ENCODE measurements at regions not wholly inside any gene's neighbourhood (a gene's known extent, or its start where the extent isn't known, plus 50 kb on each side); places are given as distances from the start of the nearest gene placed in this dataset.

DNA sequence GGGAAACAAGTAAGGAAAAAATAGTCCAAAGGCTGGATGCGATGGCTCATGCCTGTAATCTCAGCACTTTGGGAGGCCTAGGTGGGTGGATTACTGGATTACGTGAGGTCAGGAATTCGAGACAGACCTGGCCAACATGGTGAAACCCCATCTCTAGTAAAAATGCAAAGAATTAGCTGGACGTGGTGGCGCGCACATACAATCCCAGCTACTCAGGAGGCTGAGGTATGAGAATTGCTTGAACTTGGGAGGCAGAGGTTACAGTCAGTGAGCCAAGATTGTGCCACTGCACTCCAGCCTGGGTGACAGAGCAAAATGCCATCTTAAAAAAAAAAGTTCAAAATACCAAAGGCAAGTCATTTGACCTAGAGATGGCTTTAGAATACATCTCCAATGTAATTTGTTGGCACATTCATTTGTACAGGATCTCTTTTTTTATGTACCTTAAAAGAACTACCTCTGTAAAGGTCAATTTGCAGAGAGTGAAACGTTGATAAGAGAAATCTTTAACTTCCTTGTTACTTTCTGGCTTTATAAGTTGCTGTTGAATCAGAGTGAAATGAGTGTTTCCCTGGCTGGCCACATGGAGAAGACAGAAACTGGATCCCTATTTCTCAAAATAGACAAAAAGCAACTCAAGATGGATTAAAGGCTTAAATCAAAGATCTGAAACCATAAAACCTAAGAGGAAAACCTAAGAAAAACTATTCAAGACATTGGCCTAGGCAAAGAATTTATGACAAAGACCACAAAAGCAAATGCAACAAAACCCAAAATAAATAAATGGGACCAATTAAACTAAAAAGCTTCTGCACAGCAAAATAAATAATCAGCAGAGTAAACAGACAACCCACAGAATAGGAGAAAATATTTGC lies 260.7 kb downstream of the KLF6 start:
- Histone ChIP-seq H3K4me3 (ENCODE audit: low read length) (no peak overlapping the region), H3K4me1 (ENCODE audit: control insufficient read depth, low read depth, low read length) (no peaks in the 10 kb centered on the region), H3K9me3 (ENCODE audit: control insufficient read depth, low read depth, low read length) (no peaks in the 10 kb centered on the region), H3K27me3 (ENCODE audit: control insufficient read depth, insufficient read depth, low read length) (no peaks in the 10 kb centered on the region), H3K36me3 (ENCODE audit: control insufficient read depth, low read depth, low read length) (no peaks in the 10 kb centered on the region), H3K27ac (ENCODE audit: low read length) (no peak overlapping the region), H3K9ac (ENCODE audit: low read length) (no peak overlapping the region)

DNA sequence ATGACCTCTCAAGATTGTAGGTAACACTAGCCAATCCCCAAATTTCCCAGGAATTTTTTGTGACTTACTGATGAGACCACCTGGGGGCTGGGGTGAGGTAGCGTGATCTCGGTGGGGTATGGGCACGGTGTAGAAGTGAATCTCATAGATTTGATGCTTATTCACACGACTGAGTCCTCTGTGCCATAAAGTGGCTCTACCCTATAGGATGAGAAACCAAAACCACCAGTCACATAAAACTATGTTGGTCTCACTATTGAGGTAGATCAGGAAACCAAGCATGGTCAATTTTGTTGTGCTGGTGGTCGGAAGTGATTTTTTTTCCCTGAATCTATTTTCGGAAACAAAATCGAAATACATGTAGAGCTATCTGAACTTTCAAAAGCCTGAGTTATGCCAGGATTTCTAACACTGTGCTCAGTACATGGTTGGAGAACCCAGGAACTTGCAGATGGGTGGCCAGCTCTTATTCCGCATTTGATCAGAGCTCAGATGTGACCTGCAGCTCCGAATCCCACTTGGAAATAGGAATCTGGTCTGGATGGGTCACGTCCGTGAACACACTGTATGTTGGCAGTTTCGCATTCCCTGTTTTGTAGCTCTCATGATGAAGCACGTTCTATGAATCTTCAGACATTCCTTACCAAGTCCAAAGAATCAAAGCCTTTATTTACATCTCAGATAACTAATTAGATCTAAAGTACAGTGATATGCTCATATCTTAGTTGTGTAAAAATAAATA lies 261.5 kb downstream of the KLF6 start:
- no peak overlapping the region for H3K4me3 ChIP-seq (ENCODE audit: low read length)
- no peaks in the 10 kb centered on the region for H3K9me3 ChIP-seq (ENCODE audit: control insufficient read depth, low read depth, low read length)
- H3K9ac ChIP-seq (ENCODE audit: low read length), result no peak overlapping the region
- no peaks in the 10 kb centered on the region for H3K36me3 ChIP-seq (ENCODE audit: control insufficient read depth, low read depth, low read length)
- no peaks in the 10 kb centered on the region for H3K4me1 ChIP-seq (ENCODE audit: control insufficient read depth, low read depth, low read length)
- no peaks in the 10 kb centered on the region for H3K27me3 ChIP-seq (ENCODE audit: control insufficient read depth, insufficient read depth, low read length)
- no peak overlapping the region for H3K27ac ChIP-seq (ENCODE audit: low read length)

DNA sequence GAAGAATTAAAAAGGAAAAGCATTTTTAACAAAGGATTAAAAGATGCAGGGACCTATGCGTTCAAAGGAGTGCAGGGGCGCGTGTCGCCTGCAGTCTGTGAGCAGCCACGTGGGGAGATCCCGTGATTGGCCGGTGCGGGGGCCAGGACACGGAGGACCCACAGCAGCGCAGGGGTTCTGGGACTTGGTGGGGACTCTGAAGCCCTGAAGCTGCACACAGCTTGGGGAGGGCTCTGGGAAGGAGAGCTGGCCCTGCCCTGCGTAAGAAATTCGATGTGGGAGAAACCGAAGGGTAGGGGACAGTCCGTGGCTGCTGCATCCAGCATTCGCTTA lies 268.1 kb downstream of the KLF6 start:
- no peak overlapping the region for H3K9ac ChIP-seq (ENCODE audit: low read length)
- no peak overlapping the region for H3K27ac ChIP-seq (ENCODE audit: low read length)
- H3K27me3 ChIP-seq (ENCODE audit: control insufficient read depth, insufficient read depth, low read length), result no peaks in the 10 kb centered on the region
- no peaks in the 10 kb centered on the region for H3K4me1 ChIP-seq (ENCODE audit: control insufficient read depth, low read depth, low read length)
- no peak overlapping the region for H3K4me3 ChIP-seq (ENCODE audit: low read length)
- no peaks in the 10 kb centered on the region for H3K9me3 ChIP-seq (ENCODE audit: control insufficient read depth, low read depth, low read length)
- H3K36me3 ChIP-seq (ENCODE audit: control insufficient read depth, low read depth, low read length), result no peaks in the 10 kb centered on the region

DNA sequence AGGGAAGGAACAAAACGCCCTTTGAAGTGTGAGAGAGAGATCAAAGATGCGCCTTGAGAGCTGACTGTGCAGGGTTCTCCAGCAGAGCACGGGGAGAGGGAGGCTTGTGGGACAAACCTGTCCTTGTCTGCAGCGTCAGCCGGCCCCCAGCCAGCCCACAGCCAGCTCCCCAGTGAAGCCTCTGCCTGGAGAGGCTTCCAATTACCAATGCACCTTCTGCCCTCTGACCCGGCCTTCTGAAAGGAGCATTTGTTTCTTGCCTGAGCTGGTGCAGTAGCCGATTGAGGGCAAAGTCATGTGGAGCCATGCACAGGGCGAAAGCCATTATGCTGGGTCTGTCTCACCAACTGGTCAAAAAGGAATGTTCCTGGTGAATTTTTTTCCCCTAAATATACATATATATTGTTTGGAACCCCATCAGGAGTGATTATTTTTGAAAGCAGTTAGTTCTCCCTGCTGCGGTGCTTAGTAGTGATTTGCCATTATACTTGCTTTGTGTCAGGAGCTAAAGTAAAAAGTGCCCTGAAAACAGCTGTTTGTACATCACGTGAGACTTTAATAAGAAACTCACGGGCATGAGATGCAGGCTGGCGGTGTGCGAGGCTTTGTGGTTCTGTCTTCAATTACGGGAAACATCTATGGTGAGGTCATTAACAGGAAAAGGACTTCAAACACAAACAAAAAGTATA lies 268.6 kb downstream of the KLF6 start:
- no peak overlapping the region for H3K9ac ChIP-seq (ENCODE audit: low read length)

DNA sequence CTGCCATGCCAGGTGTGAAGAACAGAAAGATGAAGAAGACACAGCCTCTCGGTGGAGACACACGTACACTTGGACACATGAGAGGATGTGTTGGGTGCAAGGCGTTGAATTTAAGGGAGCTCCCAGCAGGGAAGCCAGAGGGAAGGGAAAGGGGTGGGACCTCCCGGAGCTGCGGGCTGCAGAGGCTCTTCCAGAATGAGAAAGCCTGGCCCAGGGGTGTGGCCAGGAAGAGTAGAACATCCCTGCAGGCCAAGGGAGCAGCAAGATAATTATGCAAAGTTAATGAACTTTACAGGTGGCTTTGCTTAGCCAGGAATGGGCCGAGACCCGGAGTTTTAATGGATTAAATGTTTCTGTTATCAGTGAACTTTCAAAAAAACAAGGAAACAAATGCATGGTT lies 270.3 kb downstream of the KLF6 start:
- no peaks in the 10 kb centered on the region for H3K9me3 ChIP-seq (ENCODE audit: control insufficient read depth, low read depth, low read length)
- H3K27ac ChIP-seq (ENCODE audit: low read length), result no peak overlapping the region
- H3K27me3 ChIP-seq (ENCODE audit: control insufficient read depth, insufficient read depth, low read length), result no peaks in the 10 kb centered on the region
- H3K4me1 ChIP-seq (ENCODE audit: control insufficient read depth, low read depth, low read length), result no peaks in the 10 kb centered on the region
- H3K36me3 ChIP-seq (ENCODE audit: control insufficient read depth, low read depth, low read length), result no peaks in the 10 kb centered on the region
- H3K4me3 ChIP-seq (ENCODE audit: low read length), result no peak overlapping the region
- H3K9ac ChIP-seq (ENCODE audit: low read length), result no peak overlapping the region

More for the DNA sequence above, 268.6 kb downstream of the KLF6 start:
- Histone ChIP-seq H3K4me3 (ENCODE audit: low read length) (no peak overlapping the region), H3K4me1 (ENCODE audit: control insufficient read depth, low read depth, low read length) (no peaks in the 10 kb centered on the region), H3K9me3 (ENCODE audit: control insufficient read depth, low read depth, low read length) (no peaks in the 10 kb centered on the region), H3K36me3 (ENCODE audit: control insufficient read depth, low read depth, low read length) (no peaks in the 10 kb centered on the region), H3K27ac (ENCODE audit: low read length) (no peak overlapping the region), H3K27me3 (ENCODE audit: control insufficient read depth, insufficient read depth, low read length) (no peaks in the 10 kb centered on the region)

DNA sequence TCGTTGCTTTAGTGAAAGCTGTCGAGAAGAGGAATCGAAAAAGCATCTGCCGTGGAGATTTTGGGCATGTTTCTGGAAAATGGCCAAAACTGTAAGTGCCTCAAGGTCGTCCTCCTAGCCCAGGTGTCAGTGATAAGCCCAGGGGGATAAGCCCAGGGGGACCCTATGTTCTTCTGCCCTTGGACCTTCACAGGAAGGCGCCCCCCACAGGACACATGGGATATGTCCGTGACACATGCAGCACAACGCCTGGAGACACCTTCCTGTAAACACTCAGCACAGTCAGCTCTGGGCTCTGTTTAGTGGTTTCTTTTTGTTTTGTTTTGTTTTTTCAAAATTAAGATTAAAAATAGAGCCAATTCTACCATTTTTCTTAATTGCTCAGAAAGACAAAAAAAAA lies 272.7 kb downstream of the KLF6 start:
- Histone ChIP-seq H3K27ac (ENCODE audit: low read length) (no peak overlapping the region), H3K4me1 (ENCODE audit: control insufficient read depth, low read depth, low read length) (no peaks in the 10 kb centered on the region), H3K27me3 (ENCODE audit: control insufficient read depth, insufficient read depth, low read length) (no peaks in the 10 kb centered on the region), H3K36me3 (ENCODE audit: control insufficient read depth, low read depth, low read length) (no peaks in the 10 kb centered on the region), H3K4me3 (ENCODE audit: low read length) (no peak overlapping the region), H3K9ac (ENCODE audit: low read length) (no peak overlapping the region), H3K9me3 (ENCODE audit: control insufficient read depth, low read depth, low read length) (no peaks in the 10 kb centered on the region)

DNA sequence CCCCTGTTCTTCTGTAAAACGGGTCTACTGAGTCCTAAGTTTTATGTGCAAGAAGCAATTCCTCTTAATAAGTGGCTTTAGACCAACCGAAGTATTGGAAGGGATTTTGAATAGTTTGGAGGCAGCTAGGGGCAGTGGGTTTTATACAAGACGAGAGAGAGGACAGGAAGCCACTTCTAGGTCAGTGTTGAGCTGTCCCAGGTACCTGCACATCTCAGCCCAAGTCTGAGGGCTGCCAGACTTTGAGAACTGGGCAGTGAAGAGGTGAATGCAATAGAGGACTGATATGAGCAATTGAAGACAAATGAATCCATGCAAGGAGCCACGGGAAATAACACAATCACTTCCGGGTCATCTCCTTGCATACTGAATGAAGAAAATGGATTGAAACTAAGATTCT lies 273.5 kb downstream of the KLF6 start:
- Histone ChIP-seq H3K9ac (ENCODE audit: low read length) (no peak overlapping the region), H3K27me3 (ENCODE audit: control insufficient read depth, insufficient read depth, low read length) (no peaks in the 10 kb centered on the region), H3K4me1 (ENCODE audit: control insufficient read depth, low read depth, low read length) (no peaks in the 10 kb centered on the region), H3K36me3 (ENCODE audit: control insufficient read depth, low read depth, low read length) (no peaks in the 10 kb centered on the region), H3K9me3 (ENCODE audit: control insufficient read depth, low read depth, low read length) (no peaks in the 10 kb centered on the region), H3K4me3 (ENCODE audit: low read length) (no peak overlapping the region), H3K27ac (ENCODE audit: low read length) (no peak overlapping the region)

DNA sequence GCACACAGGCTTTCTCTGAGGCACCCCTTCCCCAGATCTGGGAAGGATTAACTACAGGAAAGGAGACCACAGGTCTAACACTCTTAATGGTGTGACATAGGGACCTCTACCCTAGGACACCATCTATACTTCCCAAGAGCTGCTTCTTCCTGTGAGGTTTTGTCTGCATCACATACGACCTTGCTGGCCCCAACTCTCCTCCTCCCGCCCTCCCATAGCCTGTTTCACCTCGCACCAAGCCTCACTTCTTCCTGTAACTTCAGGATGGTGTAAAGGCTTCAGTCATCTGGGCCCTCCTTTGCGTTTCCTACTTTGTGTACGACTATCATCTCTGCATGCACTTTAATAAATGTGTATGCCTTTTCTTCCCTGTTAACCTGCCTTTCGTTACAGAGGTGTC lies 274.3 kb downstream of the KLF6 start:
- Histone ChIP-seq H3K9me3 (ENCODE audit: control insufficient read depth, low read depth, low read length) (no peaks in the 10 kb centered on the region), H3K36me3 (ENCODE audit: control insufficient read depth, low read depth, low read length) (no peaks in the 10 kb centered on the region), H3K9ac (ENCODE audit: low read length) (no peak overlapping the region), H3K27ac (ENCODE audit: low read length) (no peak overlapping the region), H3K27me3 (ENCODE audit: control insufficient read depth, insufficient read depth, low read length) (no peaks in the 10 kb centered on the region), H3K4me1 (ENCODE audit: control insufficient read depth, low read depth, low read length) (no peaks in the 10 kb centered on the region), H3K4me3 (ENCODE audit: low read length) (no peak overlapping the region)

DNA sequence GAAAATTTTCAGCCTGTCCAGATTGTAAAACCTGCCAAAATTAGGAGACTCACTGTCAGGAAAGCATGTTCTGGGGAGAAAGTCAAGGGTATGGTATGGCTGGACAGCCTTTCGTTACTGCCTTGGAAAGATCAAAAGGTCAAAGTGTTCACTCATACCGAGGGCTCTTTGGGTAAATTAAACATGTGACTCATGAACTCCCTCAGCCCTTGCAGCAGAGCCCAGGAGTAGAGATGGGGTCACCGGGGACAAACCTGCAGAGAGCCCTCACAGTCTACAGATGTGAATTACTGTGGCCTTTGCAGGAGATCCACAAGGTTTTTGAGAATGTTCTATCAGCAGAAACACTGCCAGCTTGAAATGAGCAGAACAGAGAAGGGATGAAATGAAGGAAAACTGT lies 275.7 kb downstream of the KLF6 start:
- no peaks in the 10 kb centered on the region for H3K9me3 ChIP-seq (ENCODE audit: control insufficient read depth, low read depth, low read length)
- no peak overlapping the region for H3K4me3 ChIP-seq (ENCODE audit: low read length)
- H3K27me3 ChIP-seq (ENCODE audit: control insufficient read depth, insufficient read depth, low read length), result no peaks in the 10 kb centered on the region
- H3K4me1 ChIP-seq (ENCODE audit: control insufficient read depth, low read depth, low read length), result no peaks in the 10 kb centered on the region
- H3K36me3 ChIP-seq (ENCODE audit: control insufficient read depth, low read depth, low read length), result no peaks in the 10 kb centered on the region
- no peak overlapping the region for H3K27ac ChIP-seq (ENCODE audit: low read length)
- no peak overlapping the region for H3K9ac ChIP-seq (ENCODE audit: low read length)

DNA sequence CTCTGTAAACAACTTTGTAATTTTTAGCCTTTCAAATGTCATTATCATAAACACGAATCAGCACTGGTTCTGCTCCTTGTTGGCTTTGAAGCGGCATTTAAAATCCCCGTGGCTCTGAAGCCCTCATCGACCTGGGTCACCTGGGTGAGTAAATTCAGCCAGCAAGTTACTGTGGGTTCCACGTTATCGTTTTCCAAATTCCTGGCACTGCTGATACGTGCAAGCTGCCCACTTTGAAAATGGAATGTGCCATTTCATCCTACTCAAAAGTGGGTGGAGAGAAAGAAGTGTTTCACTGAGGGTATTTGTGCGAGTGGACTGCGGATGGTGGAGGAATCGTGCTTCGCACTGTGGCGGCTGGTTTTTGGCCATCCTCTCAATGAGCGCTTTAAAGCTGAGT lies 281.7 kb downstream of the KLF6 start:
- Histone ChIP-seq H3K27ac (ENCODE audit: low read length) (no peak overlapping the region), H3K4me3 (ENCODE audit: low read length) (no peak overlapping the region), H3K36me3 (ENCODE audit: control insufficient read depth, low read depth, low read length) (no peaks in the 10 kb centered on the region), H3K9ac (ENCODE audit: low read length) (no peak overlapping the region), H3K9me3 (ENCODE audit: control insufficient read depth, low read depth, low read length) (no peaks in the 10 kb centered on the region), H3K4me1 (ENCODE audit: control insufficient read depth, low read depth, low read length) (peaks cover 7% of the 10 kb centered on the region), H3K27me3 (ENCODE audit: control insufficient read depth, insufficient read depth, low read length) (no peaks in the 10 kb centered on the region)

DNA sequence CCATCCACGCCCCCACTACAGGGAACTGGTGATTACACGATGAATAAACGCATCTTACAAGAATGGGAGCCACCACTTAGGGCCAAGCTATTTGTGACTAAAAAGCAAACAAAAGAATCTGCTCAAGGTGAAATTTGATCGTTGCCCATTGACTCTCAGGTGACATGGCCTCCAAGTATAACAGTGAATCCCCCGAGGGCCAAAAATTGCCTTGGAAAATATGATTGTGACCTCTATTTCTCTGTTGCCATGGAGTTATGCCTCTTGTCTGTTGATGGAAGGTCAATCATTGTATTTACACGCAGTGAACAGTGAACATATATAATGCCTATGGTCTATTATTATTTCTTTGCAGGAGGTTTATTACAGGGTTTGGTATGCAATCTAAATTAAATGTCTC lies 282.3 kb downstream of the KLF6 start:
- no peaks in the 10 kb centered on the region for H3K9me3 ChIP-seq (ENCODE audit: control insufficient read depth, low read depth, low read length)
- H3K36me3 ChIP-seq (ENCODE audit: control insufficient read depth, low read depth, low read length), result no peaks in the 10 kb centered on the region
- no peak overlapping the region for H3K27ac ChIP-seq (ENCODE audit: low read length)
- H3K4me3 ChIP-seq (ENCODE audit: low read length), result no peak overlapping the region
- H3K9ac ChIP-seq (ENCODE audit: low read length), result no peak overlapping the region
- no peaks in the 10 kb centered on the region for H3K27me3 ChIP-seq (ENCODE audit: control insufficient read depth, insufficient read depth, low read length)
- peaks cover 7% of the 10 kb centered on the region for H3K4me1 ChIP-seq (ENCODE audit: control insufficient read depth, low read depth, low read length)
